Fibroblast of skin of left quadriceps (primary cell): ENCODE measurements at regions not wholly inside any gene's neighbourhood (a gene's known extent, or its start where the extent isn't known, plus 50 kb on each side); places are given as distances from the start of the nearest gene placed in this dataset.
"Not testable (repeated sequence)": the region's sequence is repeated elsewhere in the genome, so short reads cannot be mapped to it uniquely, and the experiment has no call there.

Experiments used
- DNase-seq, 2 experiments: peaks; one replicate each; pipeline ENCODE4 v3.0.0-alpha.2; 2013; ENCODE audit warnings: low read depth in 2 of 2

DNA sequence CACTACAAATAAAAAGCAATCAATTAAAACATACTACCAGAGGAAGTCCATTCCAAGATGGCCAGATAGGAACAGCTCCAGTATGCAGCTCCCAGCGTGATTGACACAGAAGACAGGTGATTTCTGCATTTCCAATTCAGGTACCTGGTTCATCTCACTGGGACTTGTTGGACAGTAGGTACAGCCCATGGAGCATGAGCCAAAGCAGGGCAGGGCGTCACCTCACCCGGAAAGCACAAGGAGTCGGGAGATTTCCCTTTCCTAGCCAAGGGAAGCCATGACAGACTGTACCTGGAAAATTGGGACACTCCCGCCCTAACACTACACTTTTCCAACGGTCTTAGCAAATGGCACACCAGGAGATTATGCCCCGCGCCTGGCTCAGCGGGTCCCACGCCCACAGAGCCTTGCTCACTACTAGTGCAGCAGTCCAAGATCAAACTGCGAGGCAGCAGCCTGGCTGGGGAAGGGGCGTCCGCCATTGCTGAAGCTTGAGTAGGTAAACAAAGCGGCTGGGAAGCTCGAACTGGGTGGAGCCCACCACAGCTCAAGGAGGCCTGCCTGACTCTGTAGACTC, 106.0 kb downstream of the BUD13 start:
- not testable (repeated sequence) for DNase-seq

DNA sequence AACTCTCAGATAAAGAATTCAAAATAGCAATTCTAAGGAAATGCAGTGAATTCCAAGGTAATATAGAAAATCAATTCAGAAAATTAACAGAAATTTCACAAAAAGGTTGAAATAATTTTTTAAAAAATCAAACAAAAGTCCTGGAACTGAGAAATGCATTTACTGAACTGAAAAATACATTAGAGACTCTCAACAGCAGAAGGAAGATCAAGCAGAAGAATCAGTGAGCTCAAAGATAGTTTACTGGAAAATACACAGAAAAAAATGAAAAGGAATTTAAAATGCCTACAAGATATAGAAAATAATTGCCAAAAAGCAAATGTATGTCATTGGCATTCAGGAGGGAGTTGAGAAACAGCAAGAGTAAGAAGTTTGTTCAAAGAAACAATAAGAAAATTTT, 107.3 kb downstream of the BUD13 start:
- DNase-seq, result no peak

GRCh38 chr11:116661056-116661455, 111.7 kb downstream of the BUD13 start:
- DNase-seq, result no peak

DNA sequence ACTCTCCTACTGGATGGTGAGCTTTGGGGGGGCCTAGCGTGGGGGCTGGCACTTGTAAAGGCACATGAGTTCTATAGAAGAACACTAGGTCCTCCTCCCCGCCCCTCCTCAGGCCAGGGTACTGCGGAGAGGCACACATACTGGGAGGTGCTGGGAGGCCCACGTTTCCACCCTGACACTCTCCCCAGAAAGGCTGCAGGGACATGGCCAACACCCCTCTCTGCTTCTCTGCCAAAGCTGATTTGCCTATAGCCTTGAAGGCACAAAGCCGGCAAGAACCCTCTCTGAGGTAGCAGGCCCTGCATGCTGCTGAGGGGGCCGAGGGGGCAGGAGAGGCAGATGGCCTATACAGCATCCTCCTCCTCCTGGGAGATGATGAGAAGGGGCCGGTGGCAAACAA, 112.8 kb downstream of the BUD13 start:
- no peak for DNase-seq

GRCh38 chr11:116658876-116659535, 113.8 kb downstream of the BUD13 start:
- no peak for DNase-seq

- DNase-seq, result no peak
Observed at GRCh38 chr11:116657842-116658825, 114.7 kb downstream of the BUD13 start.

GRCh38 chr11:116656011-116656410, 116.8 kb downstream of the BUD13 start:
- DNase-seq, result no peak

GRCh38 chr11:116654526-116654925, 118.3 kb downstream of the BUD13 start:
- no peak for DNase-seq

DNA sequence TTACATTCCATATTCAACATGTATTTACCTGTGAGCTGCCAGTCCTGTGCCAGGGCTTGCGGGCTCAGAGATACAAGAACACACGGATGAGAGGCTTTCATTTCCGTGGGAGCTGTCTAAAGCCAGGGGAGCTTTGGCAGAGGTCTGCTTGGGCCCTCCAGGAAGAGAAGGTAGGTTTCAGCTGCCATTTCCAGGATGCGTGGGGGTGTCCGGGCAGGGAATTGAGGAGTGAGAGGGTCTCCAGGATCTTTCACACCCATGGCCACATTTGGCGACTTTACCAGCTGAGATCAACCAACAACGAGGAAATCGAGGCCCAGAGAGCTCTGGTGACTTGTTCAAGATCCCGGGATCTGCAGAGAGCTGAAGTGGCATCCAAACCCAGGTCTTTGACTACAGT, 119.6 kb downstream of the BUD13 start:
- no peak for DNase-seq

- no peak for DNase-seq
Observed at GRCh38 chr11:116651737-116652237, 121.0 kb downstream of the BUD13 start.

- DNase-seq, result no peak
Observed at GRCh38 chr11:116651098-116651736, 121.6 kb downstream of the BUD13 start.

DNA sequence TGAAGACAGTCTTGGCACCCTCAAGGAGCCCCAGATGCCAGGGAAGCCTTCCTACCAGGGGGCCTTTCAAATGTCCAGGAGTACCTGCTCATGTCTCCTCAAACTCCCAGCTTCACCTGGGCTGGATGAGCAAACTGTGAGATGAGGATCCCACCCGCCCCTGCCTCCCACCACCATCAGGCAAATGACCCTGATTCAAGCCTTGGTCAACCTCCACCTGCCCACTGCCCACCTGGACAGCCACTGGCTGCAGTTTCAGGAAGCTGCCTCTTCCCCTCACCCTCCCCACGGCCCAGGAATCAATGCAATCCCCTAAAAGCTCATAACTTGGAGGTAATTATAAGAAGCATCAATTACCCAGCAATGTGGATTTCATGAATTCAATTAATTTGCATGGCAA, 122.7 kb downstream of the BUD13 start:
- no peak for DNase-seq

- DNase-seq, result no peak
Observed at GRCh38 chr11:116649268-116649667, 123.5 kb downstream of the BUD13 start.

GRCh38 chr11:116648247-116649174, 124.3 kb downstream of the BUD13 start:
- no peak for DNase-seq

DNA sequence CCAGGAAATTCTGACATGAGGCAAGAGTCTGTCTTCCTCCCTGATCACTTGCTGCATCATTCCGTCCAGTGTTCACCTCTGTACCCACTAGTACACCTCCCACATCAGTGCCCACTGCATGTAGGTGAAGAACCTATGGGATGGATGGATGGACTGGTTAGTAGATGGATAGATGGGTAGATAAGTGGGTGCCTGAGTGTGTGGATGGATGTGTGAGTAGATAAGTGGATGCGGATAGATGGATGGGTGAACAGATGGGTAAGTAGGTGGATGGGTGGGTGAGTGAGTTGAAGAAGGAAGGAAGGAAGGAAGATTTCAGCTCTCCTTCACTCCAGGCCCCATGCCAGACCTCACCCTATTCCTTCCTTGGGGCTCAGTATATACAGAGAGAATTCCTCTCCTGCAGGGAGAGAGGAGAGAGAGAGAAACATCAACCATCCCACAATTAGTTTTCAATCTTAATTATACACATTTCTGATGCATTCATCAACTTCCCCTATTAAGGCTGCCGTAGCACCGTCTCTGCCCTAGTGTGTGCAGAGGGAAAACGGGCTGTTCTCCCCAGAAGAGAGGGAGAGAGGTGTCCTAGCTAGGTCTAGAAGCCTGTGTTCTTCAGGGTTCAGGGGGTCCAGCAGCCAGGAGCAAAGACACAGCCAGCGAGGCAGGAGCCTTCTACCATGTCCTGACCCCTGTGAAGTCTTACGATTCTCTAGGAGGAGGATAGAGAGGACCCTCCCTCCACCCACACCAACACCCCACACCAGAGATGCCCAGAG, 125.3 kb downstream of the BUD13 start:
- no peak for DNase-seq

DNA sequence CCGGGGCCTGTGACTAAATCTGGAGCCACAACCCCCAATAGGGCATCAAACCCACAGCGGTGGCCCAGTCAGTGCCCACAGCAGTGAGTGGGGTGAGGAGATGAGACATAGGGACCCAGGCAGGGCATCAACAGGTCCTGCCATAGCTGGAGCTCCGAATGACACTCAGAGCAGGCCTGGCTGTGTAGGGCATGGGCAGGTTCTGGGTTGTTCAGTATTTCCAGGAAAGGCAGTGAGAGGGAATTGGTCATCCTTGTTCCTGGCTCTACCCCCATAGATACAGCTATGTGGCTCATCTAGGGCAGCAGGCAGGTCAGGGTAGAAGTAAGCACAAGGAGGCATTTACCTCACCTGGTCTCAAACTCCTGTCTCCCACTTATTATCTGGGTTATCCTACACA, 126.6 kb downstream of the BUD13 start:
- no peak for DNase-seq

GRCh38 chr11:116644941-116645305, 127.9 kb downstream of the BUD13 start:
- DNase-seq, result no peak

DNA sequence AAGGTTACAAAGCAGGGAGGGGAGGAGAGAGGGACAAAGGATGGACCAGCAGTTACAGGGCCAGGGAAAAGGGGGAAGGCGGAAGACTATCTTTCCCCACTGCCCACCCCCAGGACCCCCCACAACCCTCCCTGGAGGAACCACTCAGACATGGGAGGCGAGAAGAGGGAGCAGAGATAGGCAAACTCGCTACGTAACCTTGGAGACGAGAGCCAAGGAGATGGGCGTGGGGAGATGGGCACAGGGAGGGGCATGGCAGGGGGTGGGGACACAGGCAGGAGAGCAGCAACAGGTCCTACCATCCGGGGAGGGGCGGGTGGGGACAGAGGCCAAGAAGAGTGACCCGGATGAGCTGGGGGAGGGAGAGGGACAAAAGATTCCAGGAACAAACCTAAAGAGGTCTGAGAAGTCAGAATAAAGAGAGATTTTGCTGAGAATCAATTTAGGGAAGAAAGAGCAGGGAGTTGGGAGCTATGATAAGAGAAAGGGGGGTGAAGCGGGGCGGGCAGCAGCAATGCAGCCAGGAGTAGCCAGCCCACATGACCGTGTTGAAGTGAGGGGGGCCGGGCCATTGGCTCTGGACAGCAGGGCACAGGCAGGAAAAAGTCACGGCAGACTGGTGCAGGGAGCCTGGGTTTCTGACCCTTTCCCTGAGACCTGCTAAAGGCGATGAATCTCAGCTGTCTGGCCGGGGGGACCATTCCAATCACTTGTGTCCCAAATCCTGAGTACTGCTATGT, 128.4 kb downstream of the BUD13 start:
- DNase-seq, result no peak

DNA sequence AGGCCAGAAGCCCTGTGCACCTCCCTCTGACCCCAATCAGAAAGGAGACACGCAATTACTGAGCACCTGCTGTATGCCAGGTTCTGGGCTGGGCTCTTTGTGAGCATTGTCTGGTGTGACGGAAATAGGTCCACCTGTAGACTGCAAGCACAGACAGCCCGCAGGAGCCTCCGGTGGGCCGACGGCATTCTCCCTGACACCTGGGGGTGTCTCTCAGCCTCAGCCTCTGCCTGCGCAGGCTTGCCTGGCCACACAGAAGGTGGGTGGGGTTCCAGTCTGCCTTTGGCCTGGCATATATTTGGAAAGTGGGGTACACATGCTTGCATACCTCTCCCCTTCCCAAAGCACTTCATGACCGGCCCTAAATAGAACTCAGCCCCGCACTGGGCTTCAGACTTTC, 129.3 kb downstream of the BUD13 start:
- no peak for DNase-seq
